ENCODE measurements at regions not wholly inside any gene's neighbourhood (a gene's known extent, or its start where the extent isn't known, plus 50 kb on each side); places are given as distances from the start of the nearest gene placed in this dataset.

DNA sequence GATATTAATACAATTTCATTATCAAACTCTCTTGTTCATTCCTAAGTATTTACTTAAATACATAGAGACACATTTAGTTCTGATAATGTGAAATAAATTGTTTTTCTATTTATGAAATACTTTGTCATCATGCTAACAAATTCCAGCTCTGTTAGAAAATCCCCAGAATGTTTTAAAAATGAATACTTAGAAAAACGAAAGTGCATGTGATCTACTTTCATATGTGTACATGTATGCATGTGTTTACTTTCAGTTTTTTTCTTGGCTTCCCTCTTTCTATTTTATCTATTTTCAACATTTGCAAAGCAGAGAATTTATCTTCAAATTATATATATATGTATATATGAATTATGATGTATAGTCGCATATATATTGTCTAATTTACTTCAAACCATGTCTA, 1110.0 kb upstream of the PCDH20 start:
- POLR2A ChIA-PET, result no interaction called here
- no peaks in the 10 kb centered on the region for H3K36me3 Mint-ChIP-seq (ENCODE audit: low read depth)
- H3K27me3 Mint-ChIP-seq, result no peaks in the 10 kb centered on the region
- no peaks in the 10 kb centered on the region for H3K4me1 ChIP-seq (ENCODE audit: insufficient read depth, low read length)
- CTCF ChIA-PET, result no interaction called here
- no peak overlapping the region for H3K4me3 ChIP-seq (ENCODE audit: low read length)
- no peak overlapping the region for H3K27ac Mint-ChIP-seq
- H3K4me1 Mint-ChIP-seq (ENCODE audit: low read depth), result no peaks in the 10 kb centered on the region
- TF ChIP-seq, protein P1, sequence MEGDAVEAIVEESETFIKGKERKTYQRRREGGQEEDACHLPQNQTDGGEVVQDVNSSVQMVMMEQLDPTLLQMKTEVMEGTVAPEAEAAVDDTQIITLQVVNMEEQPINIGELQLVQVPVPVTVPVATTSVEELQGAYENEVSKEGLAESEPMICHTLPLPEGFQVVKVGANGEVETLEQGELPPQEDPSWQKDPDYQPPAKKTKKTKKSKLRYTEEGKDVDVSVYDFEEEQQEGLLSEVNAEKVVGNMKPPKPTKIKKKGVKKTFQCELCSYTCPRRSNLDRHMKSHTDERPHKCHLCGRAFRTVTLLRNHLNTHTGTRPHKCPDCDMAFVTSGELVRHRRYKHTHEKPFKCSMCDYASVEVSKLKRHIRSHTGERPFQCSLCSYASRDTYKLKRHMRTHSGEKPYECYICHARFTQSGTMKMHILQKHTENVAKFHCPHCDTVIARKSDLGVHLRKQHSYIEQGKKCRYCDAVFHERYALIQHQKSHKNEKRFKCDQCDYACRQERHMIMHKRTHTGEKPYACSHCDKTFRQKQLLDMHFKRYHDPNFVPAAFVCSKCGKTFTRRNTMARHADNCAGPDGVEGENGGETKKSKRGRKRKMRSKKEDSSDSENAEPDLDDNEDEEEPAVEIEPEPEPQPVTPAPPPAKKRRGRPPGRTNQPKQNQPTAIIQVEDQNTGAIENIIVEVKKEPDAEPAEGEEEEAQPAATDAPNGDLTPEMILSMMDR (IDR thresholded peaks at IDR 0.05), result no peak
- DNase-seq (no peak), ATAC-seq (ENCODE audit: poor library complexity) (no peak)
- H3K9me3 ChIP-seq (ENCODE audit: control insufficient read depth in 1 of 2, insufficient read depth in 1 of 2, low read length in 2 of 2), result no peaks in the 10 kb centered on the region
- H3K27ac ChIP-seq (ENCODE audit: low read depth in 1 of 2, low read length in 2 of 2), result no peak overlapping the region
- H3K27me3 ChIP-seq (ENCODE audit: control insufficient read depth in 1 of 2, insufficient read depth in 2 of 2, low read length in 2 of 2), result no peaks in the 10 kb centered on the region
- intact Hi-C loops (cut with DNase I, micrococcal nuclease), result no loop called here
- H3K4me3 Mint-ChIP-seq, result no peak overlapping the region
- H3K36me3 ChIP-seq (ENCODE audit: insufficient read depth, low read length), result no peaks in the 10 kb centered on the region
- peaks cover 6% of the 10 kb centered on the region for H3K9me3 Mint-ChIP-seq

DNA sequence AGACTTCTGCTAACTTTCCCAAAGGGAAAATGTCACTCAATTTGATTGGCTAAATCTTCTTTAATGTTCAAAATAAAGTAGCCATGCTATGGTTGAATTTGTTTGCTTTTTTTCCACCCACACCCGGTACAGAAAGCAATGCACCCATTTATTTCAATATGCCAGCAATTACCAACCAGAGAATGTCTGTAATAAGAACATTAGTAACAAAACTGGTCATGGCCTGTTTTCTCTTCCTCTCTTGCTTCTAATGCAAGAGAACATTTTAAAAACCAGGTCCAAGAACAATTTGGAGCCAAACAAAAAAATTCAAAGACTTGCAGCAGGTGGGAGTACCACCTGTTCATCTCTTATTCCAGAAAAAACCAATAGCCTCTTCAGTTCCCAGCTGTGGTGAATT, 1108.8 kb upstream of the PCDH20 start:
- intact Hi-C loops (cut with DNase I, micrococcal nuclease), result no loop called here
- Mint-ChIP-seq H3K9me3 (peaks cover 6% of the 10 kb centered on the region), H3K27me3 (no peaks in the 10 kb centered on the region), H3K4me3 (no peak overlapping the region), H3K4me1 (ENCODE audit: low read depth) (no peaks in the 10 kb centered on the region), H3K36me3 (ENCODE audit: low read depth) (no peaks in the 10 kb centered on the region), H3K27ac (no peak overlapping the region)
- TF ChIP-seq, protein P1 (IDR thresholded peaks at IDR 0.05), result no peak
- H3K4me1 ChIP-seq (ENCODE audit: insufficient read depth, low read length), result no peaks in the 10 kb centered on the region
- no peaks in the 10 kb centered on the region for H3K27me3 ChIP-seq (ENCODE audit: control insufficient read depth in 1 of 2, insufficient read depth in 2 of 2, low read length in 2 of 2)
- ChIA-PET POLR2A (no interaction called here), CTCF (no interaction called here)
- H3K9me3 ChIP-seq (ENCODE audit: control insufficient read depth in 1 of 2, insufficient read depth in 1 of 2, low read length in 2 of 2), result no peaks in the 10 kb centered on the region
- no peak overlapping the region for H3K27ac ChIP-seq (ENCODE audit: low read depth in 1 of 2, low read length in 2 of 2)
- ATAC-seq (ENCODE audit: poor library complexity) (no peak), DNase-seq (no peak)
- H3K36me3 ChIP-seq (ENCODE audit: insufficient read depth, low read length), result no peaks in the 10 kb centered on the region
- no peak overlapping the region for H3K4me3 ChIP-seq (ENCODE audit: low read length)

DNA sequence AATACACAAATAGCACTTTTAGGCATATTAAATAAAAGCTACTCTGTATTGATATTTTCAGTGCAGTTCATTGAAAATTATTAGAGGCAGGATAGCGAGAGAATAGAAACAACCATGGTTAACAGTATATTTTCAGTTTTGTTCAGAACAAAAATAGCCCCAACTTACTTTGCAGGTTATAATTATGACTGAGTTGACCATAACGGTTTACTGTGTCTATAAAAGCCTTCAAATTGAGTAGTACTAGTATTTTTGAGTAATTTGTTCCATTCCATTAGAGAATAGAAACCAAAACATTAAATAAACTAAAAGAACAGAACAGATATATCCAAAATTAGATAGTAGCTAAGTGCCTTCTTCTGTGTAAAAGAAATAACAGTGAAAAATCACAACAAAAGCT, 1108.4 kb upstream of the PCDH20 start:
- H3K36me3 Mint-ChIP-seq (ENCODE audit: low read depth), result no peaks in the 10 kb centered on the region
- no peaks in the 10 kb centered on the region for H3K36me3 ChIP-seq (ENCODE audit: insufficient read depth, low read length)
- no peaks in the 10 kb centered on the region for H3K4me1 ChIP-seq (ENCODE audit: insufficient read depth, low read length)
- no peak overlapping the region for H3K4me3 ChIP-seq (ENCODE audit: low read length)
- peaks cover 6% of the 10 kb centered on the region for H3K9me3 Mint-ChIP-seq
- ChIA-PET CTCF (no interaction called here), POLR2A (no interaction called here)
- intact Hi-C loops (cut with DNase I, micrococcal nuclease), result no loop called here
- ATAC-seq (ENCODE audit: poor library complexity), result no peak
- TF ChIP-seq, protein P1 (IDR thresholded peaks at IDR 0.05), result no peak
- no peak overlapping the region for H3K27ac Mint-ChIP-seq
- no peak for DNase-seq
- no peaks in the 10 kb centered on the region for H3K27me3 Mint-ChIP-seq
- H3K4me3 Mint-ChIP-seq, result no peak overlapping the region
- no peaks in the 10 kb centered on the region for H3K9me3 ChIP-seq (ENCODE audit: control insufficient read depth in 1 of 2, insufficient read depth in 1 of 2, low read length in 2 of 2)
- H3K4me1 Mint-ChIP-seq (ENCODE audit: low read depth), result no peaks in the 10 kb centered on the region
- H3K27ac ChIP-seq (ENCODE audit: low read depth in 1 of 2, low read length in 2 of 2), result no peak overlapping the region
- no peaks in the 10 kb centered on the region for H3K27me3 ChIP-seq (ENCODE audit: control insufficient read depth in 1 of 2, insufficient read depth in 2 of 2, low read length in 2 of 2)
